ENCODE measurements at regions not wholly inside any gene's neighbourhood (a gene's known extent, or its start where the extent isn't known, plus 50 kb on each side); places are given as distances from the start of the nearest gene placed in this dataset.

GRCh38 chr11:80638296-80638695 lies 1197.5 kb upstream of the TENM4 start:
- dilution Hi-C loops (cut with MboI; ENCODE audit: extremely low pct_ligation_motif_present, low sequenced_read_pairs) (no loop called here), intact Hi-C loops (cut with micrococcal nuclease) (no loop called here)
- FAIRE-seq (no peak), DNase-seq (ENCODE audit: low read depth, low spot score) (no peak)
- H3K27ac ChIP-seq (ENCODE audit: insufficient read depth, low read depth, low read length) = no peak overlapping the region
- no peak overlapping the region for H2AFZ ChIP-seq (ENCODE audit: low read depth, low read length)
- no peak overlapping the region for H3K4me2 ChIP-seq (ENCODE audit: insufficient read depth, low read length)
- H3K27me3 ChIP-seq (ENCODE audit: control insufficient read depth in 2 of 2, insufficient read depth in 2 of 2, low read length in 2 of 2) = no peaks in the 10 kb centered on the region
- H3K4me3 ChIP-seq (replicated peaks in 1 of 3; ENCODE audit: insufficient read depth in 1 of 3, low read depth in 1 of 3, low read length in 3 of 3) = no peak overlapping the region
- H3K9me1 ChIP-seq (replicated peaks; ENCODE audit: control insufficient read depth, extremely low read depth, insufficient read depth, low read length) = no peaks in the 10 kb centered on the region
- no peaks in the 10 kb centered on the region for H3K36me3 ChIP-seq (ENCODE audit: control insufficient read depth in 2 of 2, extremely low read depth in 1 of 2, insufficient read depth in 2 of 2, low read length in 2 of 2)
- ChIA-PET CTCF (no interaction called here), POLR2A (no interaction called here)
- TF ChIP-seq CTCF (IDR thresholded peaks at IDR 0.05; ENCODE audit: extremely low read depth in 1 of 2, insufficient read depth in 1 of 2, low read depth in 1 of 2, low read length in 2 of 2) = no peak
- TF ChIP-seq POLR2A (IDR thresholded peaks at IDR 0.05; ENCODE audit: low read depth, low read length) = no peak
- TF ChIP-seq POLR2AphosphoS5 (IDR thresholded peaks at IDR 0.05; ENCODE audit: insufficient read depth, low read depth, low read length) = no peak
- no peak for TF ChIP-seq FOS (IDR thresholded peaks at IDR 0.05; ENCODE audit: borderline replicate concordance, insufficient read depth, low read length)
- TF ChIP-seq EZH2 (IDR thresholded peaks at IDR 0.05; ENCODE audit: borderline replicate concordance, low read depth, low read length, severe bottlenecking) = no peak
- TF ChIP-seq, protein P1, sequence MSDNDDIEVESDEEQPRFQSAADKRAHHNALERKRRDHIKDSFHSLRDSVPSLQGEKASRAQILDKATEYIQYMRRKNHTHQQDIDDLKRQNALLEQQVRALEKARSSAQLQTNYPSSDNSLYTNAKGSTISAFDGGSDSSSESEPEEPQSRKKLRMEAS (IDR thresholded peaks at IDR 0.05; ENCODE audit: insufficient read depth, insufficient read length) = no peak
- no peak for TF ChIP-seq MYC (IDR thresholded peaks at IDR 0.05; ENCODE audit: low read depth, low read length)
- no peak for TF ChIP-seq JUN (IDR thresholded peaks at IDR 0.05; ENCODE audit: borderline replicate concordance, insufficient read depth, insufficient read length, low read depth)
- TF ChIP-seq GATA2 (IDR thresholded peaks at IDR 0.05; ENCODE audit: insufficient read depth, insufficient read length, low read depth, low read length) = no peak
- H4K20me1 ChIP-seq (replicated peaks; ENCODE audit: control insufficient read depth, extremely low read depth, insufficient read depth, low read length) = no peaks in the 10 kb centered on the region
- H3K9ac ChIP-seq (replicated peaks; ENCODE audit: extremely low read depth, insufficient read depth, low read length) = no peak overlapping the region
- no peaks in the 10 kb centered on the region for H3K9me3 ChIP-seq (replicated peaks; ENCODE audit: control insufficient read depth, insufficient read depth, low read length)
- H3K79me2 ChIP-seq (ENCODE audit: control insufficient read depth, insufficient read depth, low read length) = no peaks in the 10 kb centered on the region
- no TSS peak for BruUV-seq (replicated peaks)
- no peaks in the 10 kb centered on the region for H3K4me1 ChIP-seq (ENCODE audit: control insufficient read depth, extremely low read depth, insufficient read depth, low read length)
